GM21515 (cell line): ENCODE measurements at regions not wholly inside any gene's neighbourhood (a gene's known extent, or its start where the extent isn't known, plus 50 kb on each side); places are given as distances from the start of the nearest gene placed in this dataset.

Experiments
- ATAC-seq: cut with Tn5 transposase; IDR thresholded peaks from one replicate; pipeline ENCODE4 v1.9.1; 2021; ENCODE audit not compliant: unreplicated experiment

DNA sequence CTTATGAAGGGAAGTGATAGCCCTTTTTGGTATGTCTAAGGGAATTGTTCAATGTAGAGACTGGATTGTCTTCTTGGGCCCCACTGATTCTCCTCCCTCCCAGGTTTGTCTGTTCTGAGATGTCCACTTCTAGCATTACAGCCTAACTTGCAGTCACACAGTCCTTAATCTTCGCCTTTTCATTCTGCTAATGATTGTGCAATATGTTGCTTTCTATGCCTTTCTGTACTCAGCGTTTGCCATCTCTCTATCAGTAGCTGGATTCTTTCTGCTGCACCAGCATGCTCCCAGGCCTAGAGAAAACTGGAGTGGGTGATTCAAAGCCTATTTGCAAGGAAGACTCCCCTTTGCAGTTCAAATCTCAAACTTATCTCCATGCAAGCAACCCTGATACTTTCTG, 307.5 kb upstream of the DACH1 start:
- ATAC-seq: no peak

DNA sequence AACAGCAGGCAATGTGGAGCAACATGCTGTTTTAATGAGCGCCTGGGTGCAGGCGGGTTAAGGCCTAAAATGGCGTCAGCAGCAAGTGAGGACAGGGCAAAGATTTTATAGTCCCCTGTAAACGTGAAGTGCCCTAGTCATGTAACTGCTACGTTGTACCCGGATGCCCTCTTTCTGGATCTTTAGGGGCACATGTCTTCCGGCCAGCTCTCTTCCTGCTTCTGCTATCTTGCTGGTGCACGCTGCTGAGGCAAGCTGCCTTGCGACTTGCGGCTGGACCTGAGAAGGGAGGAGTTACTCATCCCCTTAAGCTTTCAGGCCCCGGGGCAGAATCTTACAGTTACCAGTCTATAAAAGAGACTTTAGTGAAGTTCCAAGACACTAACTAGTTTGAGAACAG, 303.6 kb upstream of the DACH1 start:
- ATAC-seq: no peak

DNA sequence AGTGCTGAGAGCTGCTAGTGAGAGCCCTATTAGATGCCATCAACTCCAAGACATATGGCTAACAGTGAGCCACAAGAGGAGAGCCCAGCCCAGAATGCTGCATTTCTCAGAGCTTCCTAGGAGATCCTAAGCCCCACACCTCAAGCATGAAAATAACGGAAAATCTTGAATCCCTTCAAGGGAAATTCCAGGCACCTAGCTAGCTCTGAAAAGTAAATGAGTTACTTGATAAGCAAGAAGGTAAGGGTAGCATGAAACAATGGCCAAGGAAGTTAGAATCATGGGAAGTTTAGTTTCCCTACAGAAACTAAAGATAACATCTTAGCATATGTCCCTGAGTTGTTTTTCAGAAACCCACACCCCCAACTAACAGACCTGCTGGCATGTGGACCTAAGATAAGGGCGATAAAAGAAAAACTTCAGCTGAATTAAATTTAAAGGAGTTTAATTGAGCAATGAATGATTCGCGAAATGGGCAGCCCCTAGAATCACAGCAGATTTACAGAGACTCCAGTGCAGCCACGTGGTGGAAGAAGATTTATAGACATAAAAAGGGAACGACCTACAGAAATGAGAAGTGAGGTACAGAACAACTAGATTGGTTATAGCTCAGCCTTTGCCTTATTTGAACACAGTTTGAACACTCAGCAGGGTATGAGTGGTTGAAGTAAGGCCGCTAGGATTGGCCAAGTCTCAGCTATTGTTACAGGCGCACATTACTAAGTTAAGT, 301.3 kb upstream of the DACH1 start:
- no peak for ATAC-seq

DNA sequence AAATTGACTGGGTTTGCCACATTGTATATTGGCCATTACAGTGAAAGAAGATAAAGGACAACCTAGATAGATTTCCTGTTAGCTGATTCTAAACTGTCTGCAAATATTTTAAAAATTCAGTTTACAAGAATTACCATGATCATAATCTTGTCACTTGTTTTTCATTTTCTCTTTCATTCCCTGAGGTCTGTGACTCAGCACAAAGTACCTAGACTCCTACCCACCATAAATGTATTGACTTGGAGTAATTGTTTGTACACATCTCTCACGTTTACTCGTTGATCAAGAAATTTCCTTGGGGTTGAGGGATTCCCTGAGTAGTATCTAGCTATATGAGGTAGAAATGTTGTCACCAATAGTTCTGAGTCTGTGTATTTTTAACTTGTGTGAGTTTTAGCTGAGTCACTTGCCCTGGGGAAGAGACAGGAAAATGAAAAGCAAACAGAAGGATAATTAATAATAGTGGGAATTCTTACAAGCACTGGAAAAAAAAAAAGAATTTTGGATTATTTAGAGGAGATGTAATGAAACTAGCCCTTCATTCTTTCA, 299.2 kb upstream of the DACH1 start:
- no peak for ATAC-seq

DNA sequence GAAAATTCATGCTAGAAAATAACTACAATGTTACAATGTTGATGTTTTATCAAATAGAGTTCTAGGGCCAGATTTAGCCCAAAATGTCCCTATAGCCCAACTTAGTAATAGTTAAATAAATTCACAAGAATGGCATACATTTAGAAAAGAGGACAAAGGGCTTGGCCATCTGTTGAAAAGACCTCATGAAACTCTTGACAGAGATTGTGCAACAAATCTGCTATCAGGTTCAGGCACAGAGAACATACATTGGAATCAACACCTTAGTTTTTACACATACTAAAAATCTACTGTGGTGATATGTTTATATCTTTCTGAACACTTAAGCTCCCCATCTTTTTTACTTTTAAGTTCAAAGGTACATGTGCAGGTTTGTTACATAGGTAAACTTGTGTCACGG, 298.3 kb upstream of the DACH1 start:
- no peak for ATAC-seq

DNA sequence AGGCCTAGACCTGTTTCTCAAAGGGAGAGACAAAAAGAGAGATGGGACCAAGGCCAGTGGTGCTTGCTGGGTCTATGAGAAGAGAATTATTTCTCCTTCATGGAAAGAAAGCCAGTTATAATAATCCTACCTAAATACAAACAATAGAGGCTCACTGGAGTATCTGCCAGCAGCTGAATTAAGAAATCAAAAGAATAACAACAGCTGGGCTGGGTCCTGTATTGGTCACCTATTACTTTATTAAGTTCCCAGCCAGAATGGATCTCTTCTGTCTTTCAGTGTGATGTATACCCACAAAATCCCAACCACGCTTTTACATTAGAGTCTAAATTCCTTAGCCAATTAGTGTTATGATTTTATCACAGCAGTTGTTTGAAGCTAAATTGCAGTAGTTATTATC, 297.8 kb upstream of the DACH1 start:
- no peak for ATAC-seq

DNA sequence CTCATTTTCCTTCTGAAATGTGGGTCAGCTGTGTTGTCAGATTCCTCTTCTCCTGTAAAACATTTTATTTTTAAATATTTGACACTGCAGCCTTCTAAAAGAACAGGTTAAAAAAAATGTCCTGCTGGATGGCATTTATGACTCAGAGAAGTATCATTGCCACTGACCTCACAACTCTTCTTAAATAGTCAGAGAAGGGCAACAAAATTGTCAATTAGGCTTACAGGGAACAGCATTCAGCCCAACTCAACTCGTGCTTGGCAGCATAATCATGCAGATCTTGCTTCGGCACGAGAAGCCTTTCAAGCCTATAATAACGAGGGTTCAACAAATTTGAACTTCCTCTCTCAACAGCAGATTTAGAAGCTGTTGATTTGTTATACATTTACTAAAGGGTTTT, 296.7 kb upstream of the DACH1 start:
- no peak for ATAC-seq

DNA sequence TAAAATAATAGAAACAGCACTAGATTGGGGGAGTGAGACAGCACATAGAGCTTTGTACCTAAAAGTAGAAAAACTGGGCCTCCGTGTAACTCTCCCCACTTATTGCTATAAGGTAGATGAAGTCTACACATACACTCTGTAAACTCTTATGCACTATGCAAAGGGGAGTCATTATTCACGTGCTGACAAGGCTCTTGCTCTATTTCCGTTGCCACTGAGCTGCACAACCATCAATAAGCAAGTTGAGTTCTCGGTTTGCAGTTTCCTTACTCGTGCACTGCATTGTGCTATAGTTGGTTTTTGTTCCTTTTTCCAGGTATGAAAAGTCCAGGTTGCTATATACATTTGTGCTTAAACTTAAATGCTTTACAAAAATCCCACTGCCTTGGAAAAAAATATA, 294.0 kb upstream of the DACH1 start:
- ATAC-seq: no peak

DNA sequence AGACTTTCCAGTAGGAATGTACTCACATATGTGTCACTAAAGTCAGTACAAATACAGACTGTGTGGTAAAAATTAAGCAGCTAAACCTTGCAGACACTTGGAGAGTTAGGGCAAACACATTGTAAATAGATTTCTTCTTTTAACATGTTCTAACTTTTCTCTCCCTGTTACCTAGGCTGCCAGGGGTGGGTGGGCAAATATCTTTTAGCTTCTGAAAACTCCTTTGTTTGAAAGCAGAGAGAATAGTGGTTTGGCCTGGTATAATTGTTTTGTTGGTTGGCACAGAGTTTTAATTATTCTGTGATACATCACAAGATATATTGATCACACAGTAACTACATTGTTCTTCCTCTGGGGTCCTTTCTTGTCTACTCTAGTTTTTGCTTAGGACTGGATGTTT, 289.8 kb upstream of the DACH1 start:
- ATAC-seq: no peak

DNA sequence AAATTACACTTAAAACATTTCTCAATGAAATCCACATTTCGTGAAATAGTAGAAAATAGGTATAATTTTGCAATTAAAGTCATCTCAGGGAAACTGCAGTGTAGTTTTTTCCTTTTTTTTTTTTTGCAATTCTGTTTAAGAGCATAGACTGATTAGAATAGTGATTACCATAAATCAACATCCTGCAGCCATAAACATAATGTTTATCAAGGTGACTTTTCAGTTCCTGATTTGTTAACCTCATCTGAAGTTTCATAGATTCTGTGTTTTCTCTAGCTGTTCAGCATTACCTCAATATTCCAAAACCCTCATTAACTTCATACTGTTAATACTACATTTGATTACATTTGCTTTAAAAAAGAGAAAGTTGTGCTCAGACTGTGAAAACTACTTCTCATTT, 286.3 kb upstream of the DACH1 start:
- ATAC-seq: no peak

DNA sequence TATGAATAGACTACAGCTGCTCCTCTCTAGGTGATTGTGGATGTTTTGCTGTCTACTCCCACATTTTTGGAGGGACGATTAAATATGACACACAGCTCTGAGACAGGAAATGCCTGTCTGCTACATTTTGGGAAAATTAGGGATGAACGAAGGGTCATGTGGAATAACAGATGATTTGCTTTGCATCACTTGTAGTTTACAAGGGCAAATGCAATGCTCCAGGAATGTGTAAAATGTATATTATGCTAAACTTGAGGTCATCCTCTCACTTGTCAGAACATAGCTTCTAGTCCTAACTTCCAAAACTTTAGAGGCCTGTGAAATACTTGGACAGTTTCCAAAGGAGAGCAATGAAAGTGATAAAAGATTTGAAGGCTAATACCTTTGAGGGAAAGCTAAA, 284.2 kb upstream of the DACH1 start:
- no peak for ATAC-seq

DNA sequence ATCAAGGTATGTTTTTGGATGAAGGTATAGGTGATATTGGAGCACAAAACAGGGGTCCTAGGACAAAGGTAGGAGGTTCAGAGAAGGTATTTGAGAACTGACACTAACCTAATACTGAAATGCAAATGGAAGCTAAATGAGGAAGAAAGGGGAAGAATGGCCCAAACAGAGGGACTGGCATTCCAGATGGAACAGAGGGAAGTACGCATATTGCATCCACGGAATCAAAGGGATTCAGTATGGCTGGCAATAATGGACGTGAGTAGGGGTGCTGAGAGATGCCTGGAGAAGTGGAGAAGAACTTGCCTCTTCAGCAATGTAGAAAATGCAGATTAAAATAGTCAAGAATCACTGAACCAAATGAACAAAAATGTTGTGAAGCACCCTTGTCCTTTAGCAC, 283.5 kb upstream of the DACH1 start:
- ATAC-seq: no peak

DNA sequence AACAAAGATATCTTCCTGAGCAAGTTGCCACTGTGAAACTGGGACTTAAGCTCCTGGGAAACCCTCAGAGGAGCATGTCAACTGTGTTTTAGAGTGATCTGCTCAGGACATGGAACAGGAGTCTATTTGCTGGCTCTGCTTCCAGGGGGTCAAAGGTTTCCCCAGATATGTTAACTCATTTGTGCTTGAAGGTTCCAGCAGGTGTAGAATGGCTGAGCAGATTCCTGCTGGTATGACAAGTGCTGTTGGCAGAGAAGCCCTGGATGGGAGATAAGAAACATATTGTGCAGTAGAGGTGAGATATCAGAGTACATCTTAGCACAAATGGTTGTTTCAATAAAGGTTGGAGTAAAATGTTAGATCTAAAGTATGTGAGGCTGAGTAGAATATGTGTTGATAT, 282.7 kb upstream of the DACH1 start:
- no peak for ATAC-seq

DNA sequence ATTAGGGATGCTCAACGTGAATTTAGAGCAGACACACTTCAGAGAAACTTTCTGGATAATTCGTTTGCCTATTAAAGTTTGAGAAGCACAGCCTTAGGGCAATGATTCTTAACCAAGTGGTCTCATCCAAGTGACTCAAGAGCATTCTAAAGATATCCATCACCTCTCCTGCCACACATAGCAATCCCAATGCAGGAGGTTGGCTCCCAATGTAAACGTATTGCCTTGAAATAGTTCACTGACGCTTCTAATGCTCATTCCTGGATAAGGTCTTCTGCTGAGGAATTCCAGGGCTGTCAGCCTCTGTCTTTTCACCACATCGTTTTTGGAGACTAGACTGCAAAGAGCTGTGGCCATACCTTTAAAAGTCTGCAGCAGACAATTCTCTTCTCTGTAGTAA, 279.8 kb upstream of the DACH1 start:
- no peak for ATAC-seq

DNA sequence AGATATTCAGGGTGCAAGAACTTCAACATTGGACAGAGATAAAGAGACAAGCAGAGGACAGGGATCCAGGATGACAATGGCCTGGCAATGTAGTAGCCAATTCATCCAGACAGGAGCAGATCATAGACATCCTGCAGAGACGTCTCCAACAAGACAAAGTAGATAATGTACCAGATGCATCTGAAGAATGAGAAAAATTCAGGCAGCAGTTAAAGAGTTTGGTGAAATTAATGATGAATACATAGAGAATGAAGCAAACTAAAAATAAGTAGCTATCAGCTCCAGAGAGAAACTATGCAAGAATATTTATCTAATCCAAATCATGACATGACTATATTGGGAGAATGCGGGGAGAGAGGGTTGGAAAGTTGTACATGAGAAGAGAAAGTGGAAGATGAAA, 278.4 kb upstream of the DACH1 start:
- no peak for ATAC-seq

DNA sequence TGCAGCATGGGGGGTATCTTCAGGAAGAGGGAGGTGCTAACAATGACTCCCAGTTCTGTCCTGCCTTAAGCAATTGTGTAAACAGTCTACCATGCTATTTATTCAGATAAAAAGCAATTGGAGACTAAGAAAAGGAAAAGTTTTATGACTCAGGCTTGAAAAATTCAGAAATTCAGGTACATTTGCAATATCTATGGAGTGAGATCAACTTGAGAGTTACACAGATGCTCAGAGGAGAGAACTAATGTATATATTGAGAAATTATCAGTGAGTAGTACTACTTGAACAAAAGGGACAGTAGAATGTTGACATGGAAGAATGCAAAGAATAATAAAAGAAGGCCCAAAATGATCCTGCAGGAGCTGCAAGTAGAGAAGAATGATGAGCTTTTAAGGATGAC, 277.6 kb upstream of the DACH1 start:
- ATAC-seq: no peak

DNA sequence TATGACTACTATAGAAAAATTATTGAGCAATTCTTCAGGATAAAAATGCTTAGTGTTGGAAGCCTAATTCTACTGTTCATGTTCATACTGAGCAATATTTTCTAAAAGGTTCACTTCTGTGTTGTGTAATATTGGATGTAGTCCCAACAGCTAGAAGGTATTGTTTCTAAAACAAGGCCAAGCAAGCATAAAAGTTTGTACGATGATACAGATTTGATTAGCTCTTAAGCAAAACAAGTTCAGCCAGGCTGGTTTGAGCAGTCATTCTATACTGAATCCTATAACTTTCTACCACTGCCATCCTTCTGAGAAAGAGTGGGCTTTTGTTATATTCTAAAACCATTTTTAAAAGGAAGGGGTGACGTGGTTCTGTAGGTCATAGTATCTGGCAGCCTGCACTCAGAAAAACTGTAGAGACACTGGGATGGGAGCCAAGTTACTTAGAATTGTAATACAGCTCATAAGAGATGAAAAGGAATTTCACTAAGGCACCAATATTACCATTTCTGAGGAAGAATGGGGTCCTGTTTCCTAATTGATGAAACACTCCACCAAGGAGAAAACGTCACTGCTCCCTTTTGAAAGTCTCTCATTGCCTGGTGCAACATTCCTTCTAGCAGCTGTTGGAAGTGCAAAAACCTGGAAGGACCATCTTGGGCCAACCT, 275.0 kb upstream of the DACH1 start:
- no peak for ATAC-seq

DNA sequence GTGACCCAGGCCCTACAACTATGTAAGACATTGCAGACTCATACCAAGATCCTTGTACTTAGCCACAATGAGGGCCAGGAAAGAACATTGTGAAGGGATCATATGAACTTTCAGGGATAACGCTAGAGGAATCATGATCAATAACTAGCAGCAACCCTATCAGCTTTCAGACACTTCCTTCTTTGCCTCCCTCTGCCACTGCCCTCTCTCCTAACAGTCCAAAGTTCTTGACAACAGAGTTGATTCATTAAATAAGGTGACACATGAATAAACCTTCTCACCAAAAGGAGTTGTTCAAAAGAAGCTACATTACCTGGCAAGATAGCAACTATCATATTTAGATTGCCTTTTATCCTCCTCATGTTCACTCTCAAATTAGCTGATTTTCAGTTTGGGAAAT, 272.2 kb upstream of the DACH1 start:
- no peak for ATAC-seq

DNA sequence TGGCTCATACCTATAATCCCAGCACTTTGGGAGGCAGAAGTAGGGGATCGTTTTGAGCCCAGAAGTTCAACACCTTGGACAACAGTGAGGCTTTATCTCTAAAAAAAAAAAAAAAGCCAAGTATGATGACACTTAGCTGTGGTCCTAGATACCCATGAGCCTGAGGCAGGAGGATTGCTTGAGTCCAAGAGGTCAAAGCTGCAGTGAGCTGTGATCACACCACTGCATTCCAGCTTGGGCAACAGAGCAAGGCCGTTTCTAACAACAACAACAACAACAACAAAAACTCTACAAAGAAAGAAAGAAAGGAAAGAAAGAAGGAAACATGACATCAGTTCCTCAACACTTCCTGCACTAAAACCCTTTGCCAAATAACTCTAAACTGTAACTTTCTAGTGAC, 265.1 kb upstream of the DACH1 start:
- ATAC-seq: no peak

DNA sequence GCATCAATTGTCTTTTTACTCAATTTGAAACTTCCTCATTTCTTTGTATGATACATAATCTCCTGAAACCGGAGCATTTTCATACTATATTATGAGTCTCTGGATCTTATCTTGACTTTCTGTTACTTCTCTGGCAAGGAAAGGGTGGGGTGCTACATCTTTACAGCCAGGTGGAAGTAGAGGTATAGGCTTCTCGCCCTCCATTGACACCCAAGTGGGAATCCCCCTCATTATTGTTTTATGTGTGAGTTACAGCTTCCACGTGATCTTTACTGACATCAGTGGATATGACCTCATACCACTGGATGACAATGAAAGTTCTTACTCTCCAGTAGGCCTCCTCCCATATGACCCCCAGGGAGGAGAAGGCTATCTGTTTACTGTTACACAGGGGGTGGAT, 262.1 kb upstream of the DACH1 start:
- ATAC-seq: no peak

DNA sequence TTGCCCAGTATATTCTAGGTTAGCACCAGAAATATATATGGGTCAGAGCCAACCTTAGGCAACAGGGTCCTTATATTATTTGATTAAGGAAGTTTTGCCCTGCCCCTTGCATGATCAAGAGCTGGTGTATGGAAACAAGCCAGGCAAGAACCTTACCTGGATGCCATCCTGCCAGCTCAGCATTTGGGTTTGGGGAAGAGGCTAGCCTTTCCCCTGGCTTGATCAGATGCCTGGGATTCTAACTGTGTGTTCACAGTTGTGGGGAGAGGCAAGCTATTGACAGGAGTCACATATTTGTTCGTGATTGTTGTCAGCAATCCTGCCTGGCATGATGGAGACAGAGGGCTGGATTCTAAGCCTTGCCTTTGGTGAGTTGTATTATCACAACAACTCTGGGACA, 260.0 kb upstream of the DACH1 start:
- no peak for ATAC-seq

DNA sequence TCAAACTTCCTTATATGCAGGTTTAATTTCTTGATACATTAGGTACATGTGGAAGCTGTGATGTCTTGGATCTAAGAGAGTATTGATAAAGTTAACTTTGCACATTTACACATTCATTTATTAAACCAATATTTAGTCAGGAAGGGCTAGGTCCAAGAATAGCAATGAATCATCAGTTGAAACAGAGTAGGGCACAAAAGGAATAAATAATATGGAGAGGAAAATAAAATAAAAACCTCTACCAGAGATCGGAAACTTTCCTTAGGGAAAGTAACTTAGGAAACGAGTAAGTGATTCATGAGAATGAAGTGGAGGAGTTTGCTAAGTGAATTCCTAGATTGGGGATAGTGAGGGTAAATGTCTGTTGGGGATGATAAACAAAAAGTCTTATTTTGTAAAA, 259.4 kb upstream of the DACH1 start:
- ATAC-seq: no peak

DNA sequence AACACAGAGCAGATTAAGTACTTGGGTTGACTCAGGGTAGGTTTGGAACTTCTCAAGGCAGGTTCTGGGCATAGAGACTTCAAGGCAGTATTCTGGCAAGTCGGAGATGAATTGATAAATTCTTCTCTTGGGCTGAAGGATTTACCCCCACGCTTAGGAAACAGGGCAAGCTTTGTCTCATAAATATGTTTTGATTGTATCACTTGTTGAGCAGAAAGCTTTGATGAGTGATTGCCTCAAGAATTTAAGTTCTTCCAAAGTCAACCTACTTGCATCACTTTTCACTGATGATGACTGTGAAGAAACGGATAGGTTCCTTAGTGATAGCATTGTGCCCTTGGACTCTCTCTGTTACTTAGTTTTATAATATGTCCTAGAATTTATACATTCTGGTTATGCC, 258.6 kb upstream of the DACH1 start:
- ATAC-seq: no peak
